HG02678 (cell line): ENCODE measurements at regions not wholly inside any gene's neighbourhood (a gene's known extent, or its start where the extent isn't known, plus 50 kb on each side); places are given as distances from the start of the nearest gene placed in this dataset.
"Not testable (repeated sequence)": the region's sequence is repeated elsewhere in the genome, so short reads cannot be mapped to it uniquely, and the experiment has no call there.

ENCODE experiments used
- ATAC-seq: cut with Tn5 transposase; IDR thresholded peaks from one replicate; pipeline ENCODE4 v1.9.1; 2021; ENCODE audit warnings: mild to moderate bottlenecking, moderate library complexity; ENCODE audit not compliant: unreplicated experiment

GRCh38 chr3:177687291-177687690 lies 490.0 kb upstream of the TBL1XR1 start:
- no peak for ATAC-seq

GRCh38 chr3:177688152-177688551 lies 490.9 kb upstream of the TBL1XR1 start:
- ATAC-seq, result no peak

GRCh38 chr3:177689077-177689476 lies 491.8 kb upstream of the TBL1XR1 start:
- ATAC-seq, result no peak

- no peak for ATAC-seq
Observed at GRCh38 chr3:177689869-177690268, 492.6 kb upstream of the TBL1XR1 start.

GRCh38 chr3:177690306-177690705 lies 493.0 kb upstream of the TBL1XR1 start:
- no peak for ATAC-seq

GRCh38 chr3:177692304-177692975 lies 495.2 kb upstream of the TBL1XR1 start:
- ATAC-seq, result no peak

GRCh38 chr3:177693616-177694264 lies 496.5 kb upstream of the TBL1XR1 start:
- ATAC-seq, result no peak

GRCh38 chr3:177694316-177694715 lies 497.0 kb upstream of the TBL1XR1 start:
- ATAC-seq, result no peak

GRCh38 chr3:177694951-177695350 lies 497.7 kb upstream of the TBL1XR1 start:
- ATAC-seq, result no peak

GRCh38 chr3:177700117-177700516 lies 502.8 kb upstream of the TBL1XR1 start:
- ATAC-seq, result no peak

- ATAC-seq, result no peak
Observed at GRCh38 chr3:177703788-177704187, 506.5 kb upstream of the TBL1XR1 start.

GRCh38 chr3:177705976-177706823 lies 508.9 kb upstream of the TBL1XR1 start:
- ATAC-seq, result no peak

- ATAC-seq, result not testable (repeated sequence)
Observed at GRCh38 chr3:177709470-177709869, 512.2 kb upstream of the TBL1XR1 start.

GRCh38 chr3:177710506-177710905 lies 513.2 kb upstream of the TBL1XR1 start:
- ATAC-seq, result no peak

GRCh38 chr3:177711637-177712036 lies 514.4 kb upstream of the TBL1XR1 start:
- ATAC-seq, result no peak

GRCh38 chr3:177713928-177714900 lies 516.9 kb upstream of the TBL1XR1 start:
- ATAC-seq, result no peak

GRCh38 chr3:177714945-177715344 lies 517.7 kb upstream of the TBL1XR1 start:
- no peak for ATAC-seq

GRCh38 chr3:177715980-177716379 lies 518.7 kb upstream of the TBL1XR1 start:
- no peak for ATAC-seq

- not testable (repeated sequence) for ATAC-seq
Observed at GRCh38 chr3:177720927-177721326, 523.6 kb upstream of the TBL1XR1 start.
